ENCODE measurements at regions not wholly inside any gene's neighbourhood (a gene's known extent, or its start where the extent isn't known, plus 50 kb on each side); places are given as distances from the start of the nearest gene placed in this dataset.

DNA sequence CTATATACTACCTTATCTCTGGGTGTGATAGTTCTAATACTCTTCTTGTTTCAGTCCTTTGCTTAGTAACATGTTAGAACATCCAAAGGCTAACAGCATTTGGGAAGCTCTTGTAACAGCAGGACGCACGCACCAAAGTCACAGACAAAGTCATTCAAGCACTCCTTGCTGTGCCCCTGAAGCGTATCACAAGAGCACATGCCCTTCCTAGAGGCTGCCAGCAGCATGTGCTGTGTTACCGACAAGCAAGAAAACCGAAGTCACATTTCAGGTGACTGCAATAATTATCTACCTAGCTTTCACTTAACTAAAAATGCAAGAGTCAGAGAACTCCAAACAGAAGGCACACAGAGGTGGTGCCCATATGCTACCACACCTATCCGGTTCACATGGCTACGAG, 194.1 kb downstream of the KLF12 start:
- Histone ChIP-seq H3K36me3 (ENCODE audit: control insufficient read depth, insufficient read depth, low read length) (no peaks in the 10 kb centered on the region), H3K4me1 (ENCODE audit: control insufficient read depth, insufficient read depth, low read length) (no peaks in the 10 kb centered on the region), H3K27ac (ENCODE audit: low read length) (no peak overlapping the region), H3K9me3 (ENCODE audit: control insufficient read depth, low read depth, low read length) (no peaks in the 10 kb centered on the region), H3K4me3 (ENCODE audit: low read length) (no peak overlapping the region), H3K27me3 (ENCODE audit: control insufficient read depth, insufficient read depth, low read length) (no peaks in the 10 kb centered on the region)
- DNase-seq = no peak
- WGBS (ENCODE audit: insufficient coverage, low lambda C conversion rate) = no CpG with 5 or more reads among the region's 7 CpGs

- Histone ChIP-seq H3K36me3 (ENCODE audit: control insufficient read depth, insufficient read depth, low read length) (no peaks in the 10 kb centered on the region), H3K27ac (ENCODE audit: low read length) (no peak overlapping the region), H3K4me3 (ENCODE audit: low read length) (no peak overlapping the region), H3K27me3 (ENCODE audit: control insufficient read depth, insufficient read depth, low read length) (no peaks in the 10 kb centered on the region), H3K4me1 (ENCODE audit: control insufficient read depth, insufficient read depth, low read length) (no peaks in the 10 kb centered on the region), H3K9me3 (ENCODE audit: control insufficient read depth, low read depth, low read length) (no peaks in the 10 kb centered on the region)
- no peak for DNase-seq
- WGBS (ENCODE audit: insufficient coverage, low lambda C conversion rate) = no CpG with 5 or more reads among the region's 1 CpG
Measured at GRCh38 chr13:73939603-73940002, 194.6 kb downstream of the KLF12 start.

GRCh38 chr13:73939071-73939380, 195.2 kb downstream of the KLF12 start:
- WGBS (ENCODE audit: insufficient coverage, low lambda C conversion rate) = no CpG with 5 or more reads among the region's 3 CpGs
- H3K36me3 ChIP-seq (ENCODE audit: control insufficient read depth, insufficient read depth, low read length) = no peaks in the 10 kb centered on the region
- no peaks in the 10 kb centered on the region for H3K27me3 ChIP-seq (ENCODE audit: control insufficient read depth, insufficient read depth, low read length)
- no peaks in the 10 kb centered on the region for H3K4me1 ChIP-seq (ENCODE audit: control insufficient read depth, insufficient read depth, low read length)
- no peak overlapping the region for H3K4me3 ChIP-seq (ENCODE audit: low read length)
- H3K27ac ChIP-seq (ENCODE audit: low read length) = no peak overlapping the region
- no peaks in the 10 kb centered on the region for H3K9me3 ChIP-seq (ENCODE audit: control insufficient read depth, low read depth, low read length)
- no peak for DNase-seq

DNA sequence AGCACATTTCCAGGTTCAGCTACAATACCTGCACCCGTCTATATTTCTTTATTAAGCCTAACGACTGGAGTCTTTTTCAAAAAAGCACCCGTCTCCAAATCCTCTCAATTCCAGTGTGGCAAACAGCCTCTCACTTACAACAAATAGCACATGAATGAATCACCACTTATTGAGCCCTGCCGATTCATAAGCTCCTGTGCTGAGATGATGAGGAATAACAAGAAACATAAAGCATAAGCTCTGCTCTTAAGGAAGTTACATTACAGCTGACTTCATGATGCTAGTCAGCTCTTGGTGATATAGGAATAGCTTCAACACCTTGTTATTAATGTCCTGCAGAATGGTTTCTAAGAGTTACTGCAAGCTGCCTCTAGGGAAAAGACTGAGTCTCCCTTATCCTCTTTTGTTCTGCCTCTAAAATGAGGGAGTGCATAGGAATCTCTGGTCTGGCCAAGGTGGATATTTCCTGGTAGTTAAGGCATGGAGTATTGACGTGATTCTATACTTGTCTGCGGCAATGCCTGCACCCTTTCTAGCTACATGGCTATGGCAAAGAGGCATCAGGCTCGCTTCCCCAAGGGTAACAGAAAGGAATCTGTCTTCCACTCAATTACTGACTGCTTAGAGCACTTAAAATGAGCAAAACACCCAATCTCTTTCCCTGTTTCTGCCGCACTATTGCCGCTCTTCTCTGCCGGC, 195.7 kb downstream of the KLF12 start:
- Histone ChIP-seq H3K27me3 (ENCODE audit: control insufficient read depth, insufficient read depth, low read length) (no peaks in the 10 kb centered on the region), H3K27ac (ENCODE audit: low read length) (no peak overlapping the region), H3K4me3 (ENCODE audit: low read length) (no peak overlapping the region), H3K4me1 (ENCODE audit: control insufficient read depth, insufficient read depth, low read length) (no peaks in the 10 kb centered on the region), H3K9me3 (ENCODE audit: control insufficient read depth, low read depth, low read length) (no peaks in the 10 kb centered on the region), H3K36me3 (ENCODE audit: control insufficient read depth, insufficient read depth, low read length) (no peaks in the 10 kb centered on the region)
- 100% methylated on average over 3 of the region's 10 CpGs for WGBS (ENCODE audit: insufficient coverage, low lambda C conversion rate)
- DNase-seq = no peak

DNA sequence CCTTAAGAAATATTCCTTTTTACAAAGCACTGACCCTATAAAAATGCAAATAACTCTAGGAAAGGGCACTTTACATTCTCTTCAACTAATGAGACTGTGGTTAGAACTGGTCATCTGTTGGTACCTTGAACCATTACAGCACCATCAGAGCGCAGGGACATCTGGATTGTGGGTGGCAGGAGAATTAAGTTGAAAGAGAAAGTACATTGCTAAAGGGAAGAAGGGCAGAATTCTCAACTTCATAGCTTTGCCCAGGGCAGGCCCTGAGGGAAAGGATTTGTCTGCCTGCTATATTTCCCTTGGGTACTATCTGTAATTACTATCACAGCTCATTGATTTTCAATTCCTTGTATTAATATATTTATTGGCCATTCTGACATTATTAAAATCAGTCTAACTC, 196.8 kb downstream of the KLF12 start:
- no peaks in the 10 kb centered on the region for H3K36me3 ChIP-seq (ENCODE audit: control insufficient read depth, insufficient read depth, low read length)
- H3K4me3 ChIP-seq (ENCODE audit: low read length) = no peak overlapping the region
- no peaks in the 10 kb centered on the region for H3K4me1 ChIP-seq (ENCODE audit: control insufficient read depth, insufficient read depth, low read length)
- no peak for DNase-seq
- H3K27ac ChIP-seq (ENCODE audit: low read length) = no peak overlapping the region
- no CpG with 5 or more reads among the region's 1 CpG for WGBS (ENCODE audit: insufficient coverage, low lambda C conversion rate)
- no peaks in the 10 kb centered on the region for H3K9me3 ChIP-seq (ENCODE audit: control insufficient read depth, low read depth, low read length)
- no peaks in the 10 kb centered on the region for H3K27me3 ChIP-seq (ENCODE audit: control insufficient read depth, insufficient read depth, low read length)

- Histone ChIP-seq H3K9me3 (ENCODE audit: control insufficient read depth, low read depth, low read length) (no peaks in the 10 kb centered on the region), H3K27me3 (ENCODE audit: control insufficient read depth, insufficient read depth, low read length) (no peaks in the 10 kb centered on the region), H3K27ac (ENCODE audit: low read length) (no peak overlapping the region), H3K4me1 (ENCODE audit: control insufficient read depth, insufficient read depth, low read length) (no peaks in the 10 kb centered on the region), H3K36me3 (ENCODE audit: control insufficient read depth, insufficient read depth, low read length) (no peaks in the 10 kb centered on the region), H3K4me3 (ENCODE audit: low read length) (no peak overlapping the region)
- no peak for DNase-seq
- WGBS (ENCODE audit: insufficient coverage, low lambda C conversion rate) = no CpG with 5 or more reads among the region's 3 CpGs
Measured at GRCh38 chr13:73935991-73936390, 198.2 kb downstream of the KLF12 start.

DNA sequence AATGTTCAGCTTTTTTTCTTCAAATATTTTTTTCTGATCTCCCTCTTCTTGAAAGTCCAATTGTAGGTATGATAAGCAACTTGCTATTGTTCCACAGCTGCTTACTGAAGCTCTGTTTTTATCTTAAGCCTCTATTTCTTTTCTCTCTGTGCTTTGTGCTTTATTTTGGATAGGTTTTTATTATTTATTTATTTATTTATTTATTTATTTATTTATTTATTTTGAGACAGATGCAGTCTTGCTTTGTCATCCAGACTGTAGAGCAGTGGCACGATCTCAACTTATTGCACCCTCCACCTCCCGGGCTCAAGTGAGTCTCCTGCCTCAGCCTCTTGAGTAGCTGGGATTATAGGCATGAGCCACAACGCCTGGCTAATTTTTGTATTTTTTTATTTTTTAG, 199.4 kb downstream of the KLF12 start:
- Histone ChIP-seq H3K36me3 (ENCODE audit: control insufficient read depth, insufficient read depth, low read length) (no peaks in the 10 kb centered on the region), H3K4me1 (ENCODE audit: control insufficient read depth, insufficient read depth, low read length) (no peaks in the 10 kb centered on the region), H3K4me3 (ENCODE audit: low read length) (no peak overlapping the region), H3K9me3 (ENCODE audit: control insufficient read depth, low read depth, low read length) (no peaks in the 10 kb centered on the region), H3K27me3 (ENCODE audit: control insufficient read depth, insufficient read depth, low read length) (no peaks in the 10 kb centered on the region), H3K27ac (ENCODE audit: low read length) (no peak overlapping the region)
- DNase-seq = no peak
- no CpG with 5 or more reads among the region's 3 CpGs for WGBS (ENCODE audit: insufficient coverage, low lambda C conversion rate)

DNA sequence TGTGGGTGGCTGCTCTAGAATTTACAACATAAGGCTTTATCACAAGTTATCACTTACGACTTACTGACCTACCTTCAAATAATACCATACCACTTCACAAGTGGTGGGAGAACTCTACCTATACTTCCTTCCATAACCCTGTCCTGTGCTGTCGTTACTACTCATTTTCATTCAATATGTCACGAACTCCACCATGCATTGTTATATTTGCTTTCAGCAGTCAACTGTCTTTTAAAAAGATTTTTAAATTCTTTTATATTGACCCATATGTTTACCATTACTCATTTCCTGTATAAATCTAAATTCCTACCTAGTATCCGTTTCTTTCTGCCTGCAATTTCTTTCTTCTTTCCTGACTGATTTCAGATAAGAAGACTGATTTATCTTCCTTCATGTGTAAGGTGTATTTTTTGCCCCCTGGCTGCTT, 200.0 kb downstream of the KLF12 start:
- WGBS (ENCODE audit: insufficient coverage, low lambda C conversion rate) = 90% methylated on average over 3 of the region's 4 CpGs
- no peak for DNase-seq
- Histone ChIP-seq H3K4me3 (ENCODE audit: low read length) (no peak overlapping the region), H3K9me3 (ENCODE audit: control insufficient read depth, low read depth, low read length) (no peaks in the 10 kb centered on the region), H3K27ac (ENCODE audit: low read length) (no peak overlapping the region), H3K36me3 (ENCODE audit: control insufficient read depth, insufficient read depth, low read length) (no peaks in the 10 kb centered on the region), H3K27me3 (ENCODE audit: control insufficient read depth, insufficient read depth, low read length) (no peaks in the 10 kb centered on the region), H3K4me1 (ENCODE audit: control insufficient read depth, insufficient read depth, low read length) (no peaks in the 10 kb centered on the region)

- Histone ChIP-seq H3K27me3 (ENCODE audit: control insufficient read depth, insufficient read depth, low read length) (no peaks in the 10 kb centered on the region), H3K27ac (ENCODE audit: low read length) (no peak overlapping the region), H3K9me3 (ENCODE audit: control insufficient read depth, low read depth, low read length) (no peaks in the 10 kb centered on the region), H3K4me1 (ENCODE audit: control insufficient read depth, insufficient read depth, low read length) (no peaks in the 10 kb centered on the region), H3K36me3 (ENCODE audit: control insufficient read depth, insufficient read depth, low read length) (no peaks in the 10 kb centered on the region), H3K4me3 (ENCODE audit: low read length) (no peak overlapping the region)
- WGBS (ENCODE audit: insufficient coverage, low lambda C conversion rate) = 89% methylated on average over 1 of the region's 2 CpGs
- no peak for DNase-seq
Measured at GRCh38 chr13:73933795-73934194, 200.4 kb downstream of the KLF12 start.

- H3K9me3 ChIP-seq (ENCODE audit: control insufficient read depth, low read depth, low read length) = no peaks in the 10 kb centered on the region
- H3K27me3 ChIP-seq (ENCODE audit: control insufficient read depth, insufficient read depth, low read length) = no peaks in the 10 kb centered on the region
- no peaks in the 10 kb centered on the region for H3K4me1 ChIP-seq (ENCODE audit: control insufficient read depth, insufficient read depth, low read length)
- WGBS (ENCODE audit: insufficient coverage, low lambda C conversion rate) = 80% methylated on average over 2 of the region's 2 CpGs
- H3K36me3 ChIP-seq (ENCODE audit: control insufficient read depth, insufficient read depth, low read length) = no peaks in the 10 kb centered on the region
- no peak for DNase-seq
- no peak overlapping the region for H3K4me3 ChIP-seq (ENCODE audit: low read length)
- no peak overlapping the region for H3K27ac ChIP-seq (ENCODE audit: low read length)
Measured at GRCh38 chr13:73932091-73932490, 202.1 kb downstream of the KLF12 start.

- Histone ChIP-seq H3K27me3 (ENCODE audit: control insufficient read depth, insufficient read depth, low read length) (no peaks in the 10 kb centered on the region), H3K36me3 (ENCODE audit: control insufficient read depth, insufficient read depth, low read length) (no peaks in the 10 kb centered on the region), H3K27ac (ENCODE audit: low read length) (no peak overlapping the region), H3K4me1 (ENCODE audit: control insufficient read depth, insufficient read depth, low read length) (no peaks in the 10 kb centered on the region), H3K9me3 (ENCODE audit: control insufficient read depth, low read depth, low read length) (no peaks in the 10 kb centered on the region), H3K4me3 (ENCODE audit: low read length) (no peak overlapping the region)
- no peak for DNase-seq
- WGBS (ENCODE audit: insufficient coverage, low lambda C conversion rate) = no CpG with 5 or more reads among the region's 6 CpGs
Measured at GRCh38 chr13:73929287-73929932, 204.8 kb downstream of the KLF12 start.
